C4-2B (cell line): ENCODE measurements at regions not wholly inside any gene's neighbourhood (a gene's known extent, or its start where the extent isn't known, plus 50 kb on each side); places are given as distances from the start of the nearest gene placed in this dataset.

Source experiments
- ZFX ChIP-seq: fragments of 450-650 bp; IDR thresholded peaks from 2 replicates; pipeline ENCODE4 v1.6.1; 2017
- TF ChIP-seq, protein P1 (sequence below): fragments of 450-650 bp; conservative IDR thresholded peaks from 2 replicates; pipeline ENCODE4 v1.5.1; 2017; ENCODE audit warnings: mild to moderate bottlenecking

DNA sequence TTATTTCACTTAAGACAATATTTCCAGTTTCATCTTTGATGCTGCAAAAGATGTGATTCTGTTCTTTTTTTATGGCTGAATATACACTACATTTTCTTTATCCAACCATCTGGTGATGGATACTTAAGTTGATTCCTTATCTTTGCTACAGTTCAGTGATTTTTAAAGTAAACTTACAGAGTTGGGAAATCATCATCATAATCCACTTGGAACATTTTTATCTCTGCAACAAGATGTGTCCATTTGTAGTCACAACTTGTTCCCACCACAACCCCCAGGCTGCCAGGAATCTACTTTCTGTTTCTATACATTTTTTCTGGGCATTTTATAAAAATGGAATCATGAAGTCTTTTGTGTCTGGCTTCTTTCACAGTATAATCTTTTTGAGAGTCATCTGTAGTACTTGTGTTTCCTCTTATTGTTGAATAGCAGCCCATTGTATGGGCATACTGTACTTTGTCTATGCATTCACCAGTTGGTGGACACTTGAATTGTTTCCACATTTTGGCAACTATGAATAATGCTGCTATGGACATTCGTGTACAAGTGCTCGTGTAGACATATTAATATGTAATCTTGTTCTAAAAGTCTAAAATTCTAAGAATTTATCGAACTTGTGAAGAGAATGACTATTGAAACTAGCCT, 212.5 kb upstream of the DDHD1 start:
- TF ChIP-seq, protein P1, sequence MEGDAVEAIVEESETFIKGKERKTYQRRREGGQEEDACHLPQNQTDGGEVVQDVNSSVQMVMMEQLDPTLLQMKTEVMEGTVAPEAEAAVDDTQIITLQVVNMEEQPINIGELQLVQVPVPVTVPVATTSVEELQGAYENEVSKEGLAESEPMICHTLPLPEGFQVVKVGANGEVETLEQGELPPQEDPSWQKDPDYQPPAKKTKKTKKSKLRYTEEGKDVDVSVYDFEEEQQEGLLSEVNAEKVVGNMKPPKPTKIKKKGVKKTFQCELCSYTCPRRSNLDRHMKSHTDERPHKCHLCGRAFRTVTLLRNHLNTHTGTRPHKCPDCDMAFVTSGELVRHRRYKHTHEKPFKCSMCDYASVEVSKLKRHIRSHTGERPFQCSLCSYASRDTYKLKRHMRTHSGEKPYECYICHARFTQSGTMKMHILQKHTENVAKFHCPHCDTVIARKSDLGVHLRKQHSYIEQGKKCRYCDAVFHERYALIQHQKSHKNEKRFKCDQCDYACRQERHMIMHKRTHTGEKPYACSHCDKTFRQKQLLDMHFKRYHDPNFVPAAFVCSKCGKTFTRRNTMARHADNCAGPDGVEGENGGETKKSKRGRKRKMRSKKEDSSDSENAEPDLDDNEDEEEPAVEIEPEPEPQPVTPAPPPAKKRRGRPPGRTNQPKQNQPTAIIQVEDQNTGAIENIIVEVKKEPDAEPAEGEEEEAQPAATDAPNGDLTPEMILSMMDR = no peak
- TF ChIP-seq ZFX = no peak
